ENCODE measurements at regions not wholly inside any gene's neighbourhood (a gene's known extent, or its start where the extent isn't known, plus 50 kb on each side); places are given as distances from the start of the nearest gene placed in this dataset.

DNA sequence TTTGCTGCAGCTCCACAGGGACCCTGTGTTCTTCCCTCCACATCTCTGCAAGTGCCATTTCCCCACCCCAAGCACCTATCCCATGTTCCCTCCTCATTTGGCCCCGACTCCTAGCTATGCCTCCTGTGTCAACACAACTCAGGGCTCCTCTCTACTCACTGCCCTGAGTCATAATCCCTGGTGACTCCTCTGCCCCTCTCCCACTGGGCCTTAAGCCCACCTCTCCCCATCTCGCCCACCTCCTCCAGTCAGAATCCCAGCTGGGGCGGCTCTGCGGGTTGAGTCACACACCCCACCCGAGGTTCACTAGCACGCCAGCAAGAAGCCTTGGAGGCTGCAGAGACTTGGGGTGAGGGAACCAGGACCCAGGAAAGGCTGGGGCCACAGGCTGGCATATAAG is 346.2 kb downstream of the FOXL1 start:
- H3K9ac ChIP-seq (ENCODE audit: insufficient read depth, low read length), result no peak overlapping the region
- peak; percentile 80 to 98 for DNase-seq (ENCODE audit: low read depth in 2 of 2)
- no peaks in the 10 kb centered on the region for H4K20me1 ChIP-seq (ENCODE audit: control insufficient read depth, extremely low read depth, insufficient read depth, low read length)
- no peaks in the 10 kb centered on the region for H3K36me3 ChIP-seq (ENCODE audit: control insufficient read depth, insufficient read depth, low read length)
- no peak overlapping the region for H3K4me3 ChIP-seq (replicated peaks in 1 of 4; ENCODE audit: control extremely low read depth in 1 of 4, insufficient read depth in 1 of 4, low read depth in 3 of 4, low read length in 4 of 4)
- H3K4me2 ChIP-seq (ENCODE audit: extremely low read depth, insufficient read depth, low read length), result no peak overlapping the region
- H3K79me2 ChIP-seq (ENCODE audit: control insufficient read depth, insufficient read depth, low read length), result no peaks in the 10 kb centered on the region
- peak overlapping the region; percentile 14 for H3K27ac ChIP-seq (ENCODE audit: insufficient read depth, low read length)
- no peaks in the 10 kb centered on the region for H3K9me3 ChIP-seq (ENCODE audit: control insufficient read depth, insufficient read depth, low read depth, low read length)
- H3K4me1 ChIP-seq (ENCODE audit: control insufficient read depth, extremely low read depth, insufficient read depth, low read length), result peaks cover 9% of the 10 kb centered on the region
- TF ChIP-seq EZH2 (IDR thresholded peaks at IDR 0.05; ENCODE audit: low read length, missing control alignments), result no peak
- TF ChIP-seq, protein P1, sequence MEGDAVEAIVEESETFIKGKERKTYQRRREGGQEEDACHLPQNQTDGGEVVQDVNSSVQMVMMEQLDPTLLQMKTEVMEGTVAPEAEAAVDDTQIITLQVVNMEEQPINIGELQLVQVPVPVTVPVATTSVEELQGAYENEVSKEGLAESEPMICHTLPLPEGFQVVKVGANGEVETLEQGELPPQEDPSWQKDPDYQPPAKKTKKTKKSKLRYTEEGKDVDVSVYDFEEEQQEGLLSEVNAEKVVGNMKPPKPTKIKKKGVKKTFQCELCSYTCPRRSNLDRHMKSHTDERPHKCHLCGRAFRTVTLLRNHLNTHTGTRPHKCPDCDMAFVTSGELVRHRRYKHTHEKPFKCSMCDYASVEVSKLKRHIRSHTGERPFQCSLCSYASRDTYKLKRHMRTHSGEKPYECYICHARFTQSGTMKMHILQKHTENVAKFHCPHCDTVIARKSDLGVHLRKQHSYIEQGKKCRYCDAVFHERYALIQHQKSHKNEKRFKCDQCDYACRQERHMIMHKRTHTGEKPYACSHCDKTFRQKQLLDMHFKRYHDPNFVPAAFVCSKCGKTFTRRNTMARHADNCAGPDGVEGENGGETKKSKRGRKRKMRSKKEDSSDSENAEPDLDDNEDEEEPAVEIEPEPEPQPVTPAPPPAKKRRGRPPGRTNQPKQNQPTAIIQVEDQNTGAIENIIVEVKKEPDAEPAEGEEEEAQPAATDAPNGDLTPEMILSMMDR (conservative IDR thresholded peaks at IDR 0.05 in 1 of 2, IDR thresholded peaks at IDR 0.05 in 1 of 2; ENCODE audit: low read depth in 1 of 2, low read length in 2 of 2), result no peak
- no peak overlapping the region for H2AFZ ChIP-seq (ENCODE audit: low read length)
- no peaks in the 10 kb centered on the region for H3K27me3 ChIP-seq (ENCODE audit: control insufficient read depth, insufficient read depth, low read length)

DNA sequence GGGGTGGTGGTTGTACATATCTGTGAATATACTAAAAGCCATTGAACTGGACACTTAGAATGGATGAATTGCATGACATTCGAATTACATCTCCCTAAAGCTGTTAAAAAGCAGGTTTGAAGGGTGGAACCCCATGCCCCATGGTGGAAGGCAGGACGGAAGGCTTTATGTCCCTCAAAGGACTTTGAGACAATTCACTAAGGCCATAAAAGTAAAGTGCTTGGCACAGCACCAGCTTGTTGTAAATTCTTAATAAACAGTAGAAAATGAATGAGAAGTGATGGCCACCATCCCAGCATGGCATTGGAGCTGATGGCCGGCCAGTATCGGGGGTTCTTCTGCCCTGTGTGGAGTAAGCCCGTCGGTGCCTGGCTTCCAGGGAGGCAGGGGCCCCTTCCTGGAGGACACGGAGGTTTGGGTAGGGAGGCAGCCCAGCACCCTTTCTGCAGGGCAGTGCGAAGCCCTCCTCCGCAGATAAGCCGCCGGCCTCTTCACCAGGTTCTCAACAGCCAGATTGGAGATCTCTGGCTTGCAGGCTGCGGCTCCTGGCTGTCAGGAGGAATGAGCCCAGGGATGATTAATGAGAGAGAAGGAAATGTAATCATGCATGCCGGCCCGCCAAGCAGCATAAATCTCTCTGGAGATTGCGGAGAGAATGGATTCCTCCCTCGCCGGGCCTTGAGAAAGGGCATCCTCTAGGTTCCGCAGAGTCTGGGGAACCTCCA is 346.9 kb downstream of the FOXL1 start:
- no peaks in the 10 kb centered on the region for H3K79me2 ChIP-seq (ENCODE audit: control insufficient read depth, insufficient read depth, low read length)
- peak; percentile 87 to 97 for DNase-seq (ENCODE audit: low read depth in 2 of 2)
- no peaks in the 10 kb centered on the region for H3K36me3 ChIP-seq (ENCODE audit: control insufficient read depth, insufficient read depth, low read length)
- H3K27me3 ChIP-seq (ENCODE audit: control insufficient read depth, insufficient read depth, low read length), result no peaks in the 10 kb centered on the region
- H4K20me1 ChIP-seq (ENCODE audit: control insufficient read depth, extremely low read depth, insufficient read depth, low read length), result no peaks in the 10 kb centered on the region
- H3K4me3 ChIP-seq (replicated peaks in 1 of 4; ENCODE audit: control extremely low read depth in 1 of 4, insufficient read depth in 1 of 4, low read depth in 3 of 4, low read length in 4 of 4), result no peak overlapping the region
- no peak overlapping the region for H3K9ac ChIP-seq (ENCODE audit: insufficient read depth, low read length)
- H3K4me2 ChIP-seq (ENCODE audit: extremely low read depth, insufficient read depth, low read length), result peak overlapping the region; percentile 32
- TF ChIP-seq EZH2 (IDR thresholded peaks at IDR 0.05; ENCODE audit: low read length, missing control alignments), result no peak
- TF ChIP-seq, protein P1 (conservative IDR thresholded peaks at IDR 0.05 in 1 of 2, IDR thresholded peaks at IDR 0.05 in 1 of 2; ENCODE audit: low read depth in 1 of 2, low read length in 2 of 2), result no peak
- H3K4me1 ChIP-seq (ENCODE audit: control insufficient read depth, extremely low read depth, insufficient read depth, low read length), result peaks cover 13% of the 10 kb centered on the region
- no peaks in the 10 kb centered on the region for H3K9me3 ChIP-seq (ENCODE audit: control insufficient read depth, insufficient read depth, low read depth, low read length)
- peak overlapping the region; percentile 49 for H3K27ac ChIP-seq (ENCODE audit: insufficient read depth, low read length)
- no peak overlapping the region for H2AFZ ChIP-seq (ENCODE audit: low read length)

DNA sequence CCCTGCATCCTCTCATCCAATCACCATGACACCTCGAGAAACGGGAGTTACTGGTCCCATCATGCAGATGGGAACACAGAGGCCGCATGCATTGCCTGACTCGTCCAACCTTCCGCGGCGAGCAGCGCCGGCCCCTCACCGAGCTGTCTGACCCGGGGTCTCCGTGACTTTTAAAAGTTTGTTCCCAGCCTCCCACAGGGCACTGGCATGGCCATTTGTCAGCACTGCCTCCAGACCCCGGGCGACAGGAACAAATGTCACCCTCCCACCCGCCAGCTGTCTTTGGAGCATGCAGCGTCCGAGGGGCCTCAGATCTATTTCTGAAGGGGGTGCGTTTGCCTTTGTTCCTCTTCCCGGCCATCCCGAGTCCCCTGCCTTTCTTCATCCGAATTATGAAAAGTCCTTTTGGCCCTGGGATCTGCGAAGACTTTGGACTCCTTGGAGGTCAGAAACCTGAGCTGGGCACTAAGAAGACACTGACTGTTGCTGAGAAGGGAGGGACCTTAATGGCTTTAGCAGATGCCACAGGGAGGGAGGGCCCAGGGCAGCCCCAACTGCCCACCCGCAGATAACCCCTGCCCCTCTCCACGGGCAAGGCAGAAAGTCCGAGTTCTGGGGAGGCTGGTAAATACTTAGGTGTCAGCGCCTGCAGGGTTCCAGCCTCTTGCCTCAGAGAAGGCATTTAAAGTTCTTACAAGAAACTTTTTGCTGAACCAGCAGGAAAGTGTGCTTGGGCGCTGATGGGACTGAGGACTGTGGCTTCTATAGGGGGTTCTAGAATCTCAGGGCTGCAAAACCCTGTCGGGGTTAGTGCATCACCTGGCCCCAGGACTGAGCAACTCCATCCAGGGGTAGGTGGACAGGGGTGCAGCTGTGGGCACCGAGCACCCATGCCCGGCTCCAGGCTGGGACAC is 348.1 kb downstream of the FOXL1 start:
- H3K9ac ChIP-seq (ENCODE audit: insufficient read depth, low read length), result no peak overlapping the region
- H3K9me3 ChIP-seq (ENCODE audit: control insufficient read depth, insufficient read depth, low read depth, low read length), result no peaks in the 10 kb centered on the region
- DNase-seq (ENCODE audit: low read depth in 2 of 2), result no peak
- no peaks in the 10 kb centered on the region for H3K79me2 ChIP-seq (ENCODE audit: control insufficient read depth, insufficient read depth, low read length)
- no peaks in the 10 kb centered on the region for H3K36me3 ChIP-seq (ENCODE audit: control insufficient read depth, insufficient read depth, low read length)
- no peak overlapping the region for H3K4me3 ChIP-seq (replicated peaks in 1 of 4; ENCODE audit: control extremely low read depth in 1 of 4, insufficient read depth in 1 of 4, low read depth in 3 of 4, low read length in 4 of 4)
- peaks cover 18% of the 10 kb centered on the region for H3K4me1 ChIP-seq (ENCODE audit: control insufficient read depth, extremely low read depth, insufficient read depth, low read length)
- H4K20me1 ChIP-seq (ENCODE audit: control insufficient read depth, extremely low read depth, insufficient read depth, low read length), result no peaks in the 10 kb centered on the region
- no peak overlapping the region for H2AFZ ChIP-seq (ENCODE audit: low read length)
- no peaks in the 10 kb centered on the region for H3K27me3 ChIP-seq (ENCODE audit: control insufficient read depth, insufficient read depth, low read length)
- no peak overlapping the region for H3K27ac ChIP-seq (ENCODE audit: insufficient read depth, low read length)
- no peak overlapping the region for H3K4me2 ChIP-seq (ENCODE audit: extremely low read depth, insufficient read depth, low read length)
- TF ChIP-seq, protein P1 (conservative IDR thresholded peaks at IDR 0.05 in 1 of 2, IDR thresholded peaks at IDR 0.05 in 1 of 2; ENCODE audit: low read depth in 1 of 2, low read length in 2 of 2), result no peak
- no peak for TF ChIP-seq EZH2 (IDR thresholded peaks at IDR 0.05; ENCODE audit: low read length, missing control alignments)
